ENCODE measurements at regions not wholly inside any gene's neighbourhood (a gene's known extent, or its start where the extent isn't known, plus 50 kb on each side); places are given as distances from the start of the nearest gene placed in this dataset.

GRCh38 chr12:131637986-131638385 is 72.9 kb upstream of the SFSWAP start:
- TF ChIP-seq GATA2 (IDR thresholded peaks at IDR 0.05; ENCODE audit: low read depth, low read length), result no peak
- TF ChIP-seq GATA3 (IDR thresholded peaks at IDR 0.05; ENCODE audit: low read depth, low read length), result no peak
